ENCODE measurements at regions not wholly inside any gene's neighbourhood (a gene's known extent, or its start where the extent isn't known, plus 50 kb on each side); places are given as distances from the start of the nearest gene placed in this dataset.

- no peak overlapping the region for H3K4me3 ChIP-seq (ENCODE audit: low read depth, low read length)
- no peaks in the 10 kb centered on the region for H3K36me3 ChIP-seq (ENCODE audit: control insufficient read depth in 2 of 2, insufficient read depth in 1 of 2, low read length in 2 of 2)
- CTCF ChIA-PET: no interaction called here
- TF ChIP-seq ZNF394 (tag by site-specific recombination; IDR thresholded peaks at IDR 0.05; ENCODE audit: borderline replicate concordance): no peak
- TF ChIP-seq, protein P1, sequence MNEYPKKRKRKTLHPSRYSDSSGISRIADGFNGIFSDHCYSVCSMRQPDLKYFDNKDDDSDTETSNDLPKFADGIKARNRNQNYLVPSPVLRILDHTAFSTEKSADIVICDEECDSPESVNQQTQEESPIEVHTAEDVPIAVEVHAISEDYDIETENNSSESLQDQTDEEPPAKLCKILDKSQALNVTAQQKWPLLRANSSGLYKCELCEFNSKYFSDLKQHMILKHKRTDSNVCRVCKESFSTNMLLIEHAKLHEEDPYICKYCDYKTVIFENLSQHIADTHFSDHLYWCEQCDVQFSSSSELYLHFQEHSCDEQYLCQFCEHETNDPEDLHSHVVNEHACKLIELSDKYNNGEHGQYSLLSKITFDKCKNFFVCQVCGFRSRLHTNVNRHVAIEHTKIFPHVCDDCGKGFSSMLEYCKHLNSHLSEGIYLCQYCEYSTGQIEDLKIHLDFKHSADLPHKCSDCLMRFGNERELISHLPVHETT (tag by site-specific recombination; IDR thresholded peaks at IDR 0.05): no peak
- no peak for TF ChIP-seq FEZF1 (tag by site-specific recombination; IDR thresholded peaks at IDR 0.05)
- TF ChIP-seq SP7 (tag by site-specific recombination; IDR thresholded peaks at IDR 0.05): no peak
- TF ChIP-seq HIC1 (tag by site-specific recombination; IDR thresholded peaks at IDR 0.05): no peak
- TF ChIP-seq, protein P2, sequence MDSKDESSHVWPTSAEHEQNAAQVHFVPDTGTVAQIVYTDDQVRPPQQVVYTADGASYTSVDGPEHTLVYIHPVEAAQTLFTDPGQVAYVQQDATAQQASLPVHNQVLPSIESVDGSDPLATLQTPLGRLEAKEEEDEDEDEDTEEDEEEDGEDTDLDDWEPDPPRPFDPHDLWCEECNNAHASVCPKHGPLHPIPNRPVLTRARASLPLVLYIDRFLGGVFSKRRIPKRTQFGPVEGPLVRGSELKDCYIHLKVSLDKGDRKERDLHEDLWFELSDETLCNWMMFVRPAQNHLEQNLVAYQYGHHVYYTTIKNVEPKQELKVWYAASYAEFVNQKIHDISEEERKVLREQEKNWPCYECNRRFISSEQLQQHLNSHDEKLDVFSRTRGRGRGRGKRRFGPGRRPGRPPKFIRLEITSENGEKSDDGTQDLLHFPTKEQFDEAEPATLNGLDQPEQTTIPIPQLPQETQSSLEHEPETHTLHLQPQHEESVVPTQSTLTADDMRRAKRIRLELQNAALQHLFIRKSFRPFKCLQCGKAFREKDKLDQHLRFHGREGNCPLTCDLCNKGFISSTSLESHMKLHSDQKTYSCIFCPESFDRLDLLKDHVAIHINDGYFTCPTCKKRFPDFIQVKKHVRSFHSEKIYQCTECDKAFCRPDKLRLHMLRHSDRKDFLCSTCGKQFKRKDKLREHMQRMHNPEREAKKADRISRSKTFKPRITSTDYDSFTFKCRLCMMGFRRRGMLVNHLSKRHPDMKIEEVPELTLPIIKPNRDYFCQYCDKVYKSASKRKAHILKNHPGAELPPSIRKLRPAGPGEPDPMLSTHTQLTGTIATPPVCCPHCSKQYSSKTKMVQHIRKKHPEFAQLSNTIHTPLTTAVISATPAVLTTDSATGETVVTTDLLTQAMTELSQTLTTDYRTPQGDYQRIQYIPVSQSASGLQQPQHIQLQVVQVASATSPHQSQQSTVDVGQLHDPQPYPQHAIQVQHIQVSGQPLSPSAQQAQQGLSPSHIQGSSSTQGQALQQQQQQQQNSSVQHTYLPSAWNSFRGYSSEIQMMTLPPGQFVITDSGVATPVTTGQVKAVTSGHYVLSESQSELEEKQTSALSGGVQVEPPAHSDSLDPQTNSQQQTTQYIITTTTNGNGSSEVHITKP (tag by site-specific recombination; IDR thresholded peaks at IDR 0.05): no peak
- TF ChIP-seq ZNF138 (tag by site-specific recombination; IDR thresholded peaks at IDR 0.05; ENCODE audit: borderline replicate concordance): no peak
- no peaks in the 10 kb centered on the region for H3K9me3 ChIP-seq (ENCODE audit: control insufficient read depth, insufficient read depth, low read depth, low read length)
- POLR2A ChIA-PET: no interaction called here
- no peak overlapping the region for H3K27ac ChIP-seq (ENCODE audit: extremely low read depth, low read depth, low read length)
- no peaks in the 10 kb centered on the region for H3K4me1 ChIP-seq (ENCODE audit: control insufficient read depth, insufficient read depth, low read length)
Measured at GRCh38 chr14:48323665-48324064, 648.3 kb upstream of the MDGA2 start.

- no peak for TF ChIP-seq ZBTB48 (tag by site-specific recombination; IDR thresholded peaks at IDR 0.05)
- no peak for TF ChIP-seq ZNF670 (tag by site-specific recombination; IDR thresholded peaks at IDR 0.05; ENCODE audit: low read depth)
- no peak for TF ChIP-seq ZNF157 (tag by site-specific recombination; IDR thresholded peaks at IDR 0.05)
- TF ChIP-seq ZNF544 (tag by site-specific recombination; IDR thresholded peaks at IDR 0.05): no peak
- TF ChIP-seq ZNF561 (tag by site-specific recombination; IDR thresholded peaks at IDR 0.05; ENCODE audit: borderline replicate concordance): no peak
- TF ChIP-seq, protein P3, sequence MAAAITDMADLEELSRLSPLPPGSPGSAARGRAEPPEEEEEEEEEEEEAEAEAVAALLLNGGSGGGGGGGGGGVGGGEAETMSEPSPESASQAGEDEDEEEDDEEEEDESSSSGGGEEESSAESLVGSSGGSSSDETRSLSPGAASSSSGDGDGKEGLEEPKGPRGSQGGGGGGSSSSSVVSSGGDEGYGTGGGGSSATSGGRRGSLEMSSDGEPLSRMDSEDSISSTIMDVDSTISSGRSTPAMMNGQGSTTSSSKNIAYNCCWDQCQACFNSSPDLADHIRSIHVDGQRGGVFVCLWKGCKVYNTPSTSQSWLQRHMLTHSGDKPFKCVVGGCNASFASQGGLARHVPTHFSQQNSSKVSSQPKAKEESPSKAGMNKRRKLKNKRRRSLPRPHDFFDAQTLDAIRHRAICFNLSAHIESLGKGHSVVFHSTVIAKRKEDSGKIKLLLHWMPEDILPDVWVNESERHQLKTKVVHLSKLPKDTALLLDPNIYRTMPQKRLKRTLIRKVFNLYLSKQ (tag by site-specific recombination; IDR thresholded peaks at IDR 0.05; ENCODE audit: borderline replicate concordance): no peak
- TF ChIP-seq EGR2 (tag by site-specific recombination; IDR thresholded peaks at IDR 0.05; ENCODE audit: low read depth): no peak
- TF ChIP-seq ZNF677 (tag by site-specific recombination; IDR thresholded peaks at IDR 0.05): no peak
- no peak for TF ChIP-seq GLIS1 (tag by site-specific recombination; IDR thresholded peaks at IDR 0.05)
- TF ChIP-seq ZNF140 (tag by site-specific recombination; IDR thresholded peaks at IDR 0.05): no peak
- no peak for TF ChIP-seq ZNF654 (tag by site-specific recombination; IDR thresholded peaks at IDR 0.05; ENCODE audit: low read depth)
- no peak for TF ChIP-seq ZNF830 (tag by site-specific recombination; IDR thresholded peaks at IDR 0.05; ENCODE audit: low read depth)
- no peak overlapping the region for H3K27ac ChIP-seq (ENCODE audit: extremely low read depth, low read depth, low read length)
- no peaks in the 10 kb centered on the region for H3K9me3 ChIP-seq (ENCODE audit: control insufficient read depth, insufficient read depth, low read depth, low read length)
- no peaks in the 10 kb centered on the region for H3K4me1 ChIP-seq (ENCODE audit: control insufficient read depth, insufficient read depth, low read length)
- no peak overlapping the region for H3K4me3 ChIP-seq (ENCODE audit: low read depth, low read length)
- POLR2A ChIA-PET: no interaction called here
- CTCF ChIA-PET: no interaction called here
- no peaks in the 10 kb centered on the region for H3K36me3 ChIP-seq (ENCODE audit: control insufficient read depth in 2 of 2, insufficient read depth in 1 of 2, low read length in 2 of 2)
Measured at GRCh38 chr14:48319823-48320222, 644.4 kb upstream of the MDGA2 start.
